Mammary epithelial cell (primary cell): ENCODE measurements at regions not wholly inside any gene's neighbourhood (a gene's known extent, or its start where the extent isn't known, plus 50 kb on each side); places are given as distances from the start of the nearest gene placed in this dataset.

Experiments
- CTCF ChIP-seq, 2 donors: IDR thresholded peaks in 1 of 2; conservative IDR thresholded peaks in 1 of 2; 2 replicates each; pipeline ENCODE4 v1.5.1; 2011 to 2012; ENCODE audit warnings: inconsistent platforms in 2 of 2, low read length in 2 of 2, mild to moderate bottlenecking in 2 of 2, control low read depth in 1 of 2, low read depth in 1 of 2; ENCODE audit not compliant: insufficient read depth in 1 of 2; ENCODE audit errors: extremely low read depth in 1 of 2
- EZH2 ChIP-seq: IDR thresholded peaks from 2 replicates; pipeline ENCODE4 v1.6.1; 2012; ENCODE audit warnings: low read length, inconsistent platforms, borderline replicate concordance

- no peak for TF ChIP-seq CTCF (conservative IDR thresholded peaks at IDR 0.05 in 1 of 2, IDR thresholded peaks at IDR 0.05 in 1 of 2; ENCODE audit: extremely low read depth in 1 of 2, insufficient read depth in 1 of 2, low read depth in 1 of 2, low read length in 2 of 2)
- TF ChIP-seq EZH2 = no peak
Measured at GRCh38 chr3:28575746-28576613, 227.4 kb upstream of the AZI2 start.
